ENCODE measurements at regions not wholly inside any gene's neighbourhood (a gene's known extent, or its start where the extent isn't known, plus 50 kb on each side); places are given as distances from the start of the nearest gene placed in this dataset.

DNA sequence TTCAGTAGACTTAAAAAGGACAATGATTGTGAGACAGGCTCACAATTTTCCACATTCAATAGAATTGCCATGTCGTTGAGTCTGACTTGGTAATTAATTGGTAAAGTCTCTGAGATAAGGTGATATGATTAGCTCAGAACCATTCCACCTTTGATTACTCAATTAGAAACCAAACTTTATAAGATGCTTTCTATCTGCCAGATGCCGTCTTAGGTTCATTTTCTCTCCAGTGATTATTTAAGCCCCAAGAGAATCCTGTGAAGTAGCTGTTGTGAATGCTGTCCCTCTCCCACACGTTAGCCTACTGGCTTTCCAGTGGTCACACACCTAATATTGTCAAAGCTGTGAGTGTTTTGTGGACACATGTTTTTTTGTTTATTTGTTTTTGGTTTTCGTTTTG is 528.9 kb upstream of the ZNF462 start:
- Histone ChIP-seq H3K4me1 (ENCODE audit: control insufficient read depth, insufficient read depth, low read length) (no peaks in the 10 kb centered on the region), H3K27ac (ENCODE audit: low read length) (no peak overlapping the region), H3K9me3 (replicated peaks; ENCODE audit: control insufficient read depth, low read depth, low read length) (peaks cover 2% of the 10 kb centered on the region), H3K4me3 (ENCODE audit: low read length) (no peak overlapping the region), H3K36me3 (ENCODE audit: control insufficient read depth, insufficient read depth, low read length) (no peaks in the 10 kb centered on the region), H3K27me3 (ENCODE audit: control insufficient read depth, insufficient read depth, low read length) (no peaks in the 10 kb centered on the region)
- WGBS (ENCODE audit: insufficient coverage), result no CpG with 5 or more reads among the region's 4 CpGs
- DNase-seq, result no peak

DNA sequence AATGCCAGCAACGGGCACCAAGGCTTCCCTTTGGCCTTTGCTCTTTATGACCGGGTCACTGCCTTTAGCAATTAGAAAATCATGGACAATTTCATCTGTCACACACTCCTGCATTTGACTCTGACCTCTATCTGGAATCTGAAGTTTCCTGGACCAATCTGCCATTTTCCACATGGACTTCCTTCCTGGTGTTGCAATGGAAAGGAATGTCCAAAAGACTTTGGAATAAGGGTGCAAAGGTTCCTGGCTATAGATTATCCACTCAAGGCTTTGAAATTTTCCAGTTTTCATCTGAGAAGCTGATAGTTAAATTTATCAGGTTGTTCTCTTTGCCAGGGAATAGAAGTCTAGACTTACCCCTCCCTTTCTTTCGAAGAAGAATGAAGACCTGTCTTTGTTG is 523.1 kb upstream of the ZNF462 start:
- Histone ChIP-seq H3K4me1 (ENCODE audit: control insufficient read depth, insufficient read depth, low read length) (no peaks in the 10 kb centered on the region), H3K4me3 (ENCODE audit: low read length) (no peak overlapping the region), H3K27ac (ENCODE audit: low read length) (no peak overlapping the region), H3K27me3 (ENCODE audit: control insufficient read depth, insufficient read depth, low read length) (no peaks in the 10 kb centered on the region), H3K9me3 (replicated peaks; ENCODE audit: control insufficient read depth, low read depth, low read length) (peaks cover 2% of the 10 kb centered on the region), H3K36me3 (ENCODE audit: control insufficient read depth, insufficient read depth, low read length) (no peaks in the 10 kb centered on the region)
- 23% methylated on average over 2 of the region's 3 CpGs for WGBS (ENCODE audit: insufficient coverage)
- DNase-seq, result no peak

DNA sequence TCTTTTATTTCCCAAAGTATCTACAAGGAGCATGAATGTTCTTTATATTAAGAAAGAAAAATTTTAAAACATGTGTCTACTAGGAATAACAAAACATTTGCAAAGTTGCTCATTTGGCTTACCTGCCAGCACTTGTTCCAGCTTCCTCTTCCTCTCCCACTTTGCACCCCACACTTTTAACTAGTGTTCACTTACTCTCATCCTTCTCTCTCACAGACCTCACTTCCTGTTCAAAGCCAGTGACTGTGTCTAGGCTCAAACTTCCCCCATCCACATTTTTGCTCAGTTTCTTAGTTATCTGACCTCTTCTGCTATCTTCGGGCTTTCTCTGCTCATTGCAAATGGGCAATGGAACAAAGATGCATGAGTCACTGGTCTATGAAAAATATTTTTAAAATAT is 512.2 kb upstream of the ZNF462 start:
- Histone ChIP-seq H3K27ac (ENCODE audit: low read length) (no peak overlapping the region), H3K36me3 (ENCODE audit: control insufficient read depth, insufficient read depth, low read length) (no peaks in the 10 kb centered on the region), H3K9me3 (replicated peaks; ENCODE audit: control insufficient read depth, low read depth, low read length) (no peaks in the 10 kb centered on the region), H3K27me3 (ENCODE audit: control insufficient read depth, insufficient read depth, low read length) (no peaks in the 10 kb centered on the region), H3K4me1 (ENCODE audit: control insufficient read depth, insufficient read depth, low read length) (no peaks in the 10 kb centered on the region), H3K4me3 (ENCODE audit: low read length) (no peak overlapping the region)
- no CpG with 5 or more reads among the region's 1 CpG for WGBS (ENCODE audit: insufficient coverage)
- DNase-seq, result peak; percentile 5

DNA sequence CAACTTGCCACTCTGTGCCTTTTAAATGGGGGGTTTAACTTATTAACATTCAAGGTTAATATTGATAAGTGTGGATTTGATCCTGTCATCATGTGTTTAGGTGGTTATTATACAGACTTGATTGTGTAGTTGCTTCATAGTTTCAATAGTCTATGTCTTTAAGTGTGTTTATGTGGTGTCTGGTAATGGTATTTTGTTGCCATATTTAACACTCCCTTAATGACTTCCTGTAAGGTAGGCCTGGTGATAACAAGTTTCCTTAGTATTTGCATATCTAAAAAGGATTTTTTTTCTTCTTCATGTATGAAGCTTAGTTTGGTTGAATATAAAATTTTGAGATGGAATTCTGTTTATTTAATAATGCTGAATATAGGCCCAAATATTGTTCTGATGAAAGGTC is 506.0 kb upstream of the ZNF462 start:
- H3K4me3 ChIP-seq (ENCODE audit: low read length), result no peak overlapping the region
- no peak overlapping the region for H3K27ac ChIP-seq (ENCODE audit: low read length)
- no peaks in the 10 kb centered on the region for H3K27me3 ChIP-seq (ENCODE audit: control insufficient read depth, insufficient read depth, low read length)
- H3K36me3 ChIP-seq (ENCODE audit: control insufficient read depth, insufficient read depth, low read length), result no peaks in the 10 kb centered on the region
- DNase-seq, result no peak
- peaks cover under 1% of the 10 kb centered on the region for H3K9me3 ChIP-seq (replicated peaks; ENCODE audit: control insufficient read depth, low read depth, low read length)
- no peaks in the 10 kb centered on the region for H3K4me1 ChIP-seq (ENCODE audit: control insufficient read depth, insufficient read depth, low read length)

DNA sequence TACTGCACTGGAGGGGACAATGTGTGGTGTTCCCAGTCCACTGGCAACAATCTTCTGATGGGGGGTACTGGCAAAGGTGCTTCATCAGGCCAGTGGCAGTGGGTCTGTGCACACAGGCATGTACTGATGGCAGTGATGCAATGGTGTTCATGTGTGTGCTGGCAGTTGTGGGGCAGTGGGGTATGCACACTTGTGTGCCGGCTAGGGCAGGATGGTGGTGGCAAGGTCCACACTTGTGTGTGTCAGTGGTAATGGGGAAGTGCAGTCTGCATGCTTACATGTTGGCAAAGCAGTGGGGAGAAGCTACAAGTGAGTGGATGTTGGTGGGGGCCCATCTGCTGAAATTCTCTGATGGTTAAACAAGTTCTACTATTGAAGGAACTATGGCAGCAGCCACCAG is 504.6 kb upstream of the ZNF462 start:
- Histone ChIP-seq H3K36me3 (ENCODE audit: control insufficient read depth, insufficient read depth, low read length) (no peaks in the 10 kb centered on the region), H3K27ac (ENCODE audit: low read length) (no peak overlapping the region), H3K4me3 (ENCODE audit: low read length) (no peak overlapping the region), H3K4me1 (ENCODE audit: control insufficient read depth, insufficient read depth, low read length) (no peaks in the 10 kb centered on the region), H3K27me3 (ENCODE audit: control insufficient read depth, insufficient read depth, low read length) (no peaks in the 10 kb centered on the region), H3K9me3 (replicated peaks; ENCODE audit: control insufficient read depth, low read depth, low read length) (peaks cover 2% of the 10 kb centered on the region)
- WGBS (ENCODE audit: insufficient coverage), result 75% methylated on average over 1 of the region's 1 CpG
- no peak for DNase-seq

DNA sequence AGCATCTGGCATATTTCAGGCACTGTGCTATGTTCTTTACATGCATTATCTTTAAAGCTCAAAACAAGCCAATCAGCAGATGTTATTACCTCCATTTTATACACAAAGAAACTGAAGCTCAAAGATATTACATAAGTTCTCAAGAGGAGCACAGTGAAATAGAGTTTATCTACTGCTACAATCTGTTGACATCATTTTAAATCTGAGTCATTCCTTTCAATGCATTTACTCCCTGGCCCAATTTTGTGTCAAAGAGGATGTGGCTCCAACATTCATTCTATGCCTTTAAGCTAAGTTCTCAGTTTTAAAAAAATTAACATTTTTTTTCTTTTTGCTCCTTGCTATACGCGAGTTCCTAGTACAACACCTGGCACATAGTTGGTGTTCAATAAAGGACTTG is 486.3 kb upstream of the ZNF462 start:
- WGBS (ENCODE audit: insufficient coverage), result no CpG with 5 or more reads among the region's 2 CpGs
- H3K27me3 ChIP-seq (ENCODE audit: control insufficient read depth, insufficient read depth, low read length), result no peaks in the 10 kb centered on the region

DNA sequence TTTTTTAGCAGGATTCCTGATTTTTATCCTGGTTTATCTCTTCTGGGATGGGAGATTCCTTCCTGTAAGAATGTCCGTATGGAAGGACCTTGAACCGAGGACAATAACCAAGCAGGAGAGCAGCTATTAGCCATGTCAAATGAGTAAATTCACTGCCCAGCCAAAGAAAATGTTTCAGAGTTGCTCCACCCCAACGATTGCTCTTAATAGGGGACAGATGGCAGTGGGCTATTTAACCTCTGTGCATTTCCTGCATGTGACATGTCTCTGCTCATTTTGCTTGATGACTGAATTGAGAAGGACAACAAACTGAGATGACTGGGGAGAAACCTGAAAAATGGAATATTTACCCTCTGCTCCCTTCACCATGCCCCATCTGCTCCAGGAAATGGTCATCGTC is 479.9 kb upstream of the ZNF462 start:
- Histone ChIP-seq H3K36me3 (ENCODE audit: control insufficient read depth, insufficient read depth, low read length) (no peaks in the 10 kb centered on the region), H3K27me3 (ENCODE audit: control insufficient read depth, insufficient read depth, low read length) (no peaks in the 10 kb centered on the region), H3K4me3 (ENCODE audit: low read length) (no peak overlapping the region), H3K27ac (ENCODE audit: low read length) (no peak overlapping the region), H3K4me1 (ENCODE audit: control insufficient read depth, insufficient read depth, low read length) (no peaks in the 10 kb centered on the region), H3K9me3 (replicated peaks; ENCODE audit: control insufficient read depth, low read depth, low read length) (no peaks in the 10 kb centered on the region)
- 0% methylated on average over 1 of the region's 4 CpGs for WGBS (ENCODE audit: insufficient coverage)
- no peak for DNase-seq

More for the DNA sequence above, 486.3 kb upstream of the ZNF462 start:
- Histone ChIP-seq H3K4me1 (ENCODE audit: control insufficient read depth, insufficient read depth, low read length) (no peaks in the 10 kb centered on the region), H3K36me3 (ENCODE audit: control insufficient read depth, insufficient read depth, low read length) (no peaks in the 10 kb centered on the region), H3K4me3 (ENCODE audit: low read length) (no peak overlapping the region), H3K27ac (ENCODE audit: low read length) (no peak overlapping the region), H3K9me3 (replicated peaks; ENCODE audit: control insufficient read depth, low read depth, low read length) (peaks cover 3% of the 10 kb centered on the region)
- no peak for DNase-seq

DNA sequence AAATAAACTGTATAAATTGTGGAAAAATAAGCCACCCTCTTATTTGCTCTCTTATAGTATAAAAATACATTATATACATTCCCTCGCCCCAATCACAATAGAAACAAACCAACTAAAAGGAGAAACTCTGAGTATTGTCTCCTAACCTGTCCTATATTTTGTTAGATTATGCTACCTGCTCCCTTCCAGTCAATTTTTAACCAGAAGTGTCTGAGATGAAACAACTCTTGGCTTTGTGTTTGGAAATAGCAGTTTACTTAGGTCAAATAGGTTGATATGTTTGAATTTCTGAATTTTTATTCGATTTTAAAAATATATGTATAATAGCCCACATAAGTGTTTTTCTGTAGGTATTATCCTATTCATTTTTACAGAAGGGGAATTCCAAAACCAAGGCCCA is 475.0 kb upstream of the ZNF462 start:
- Histone ChIP-seq H3K36me3 (ENCODE audit: control insufficient read depth, insufficient read depth, low read length) (no peaks in the 10 kb centered on the region), H3K9me3 (replicated peaks; ENCODE audit: control insufficient read depth, low read depth, low read length) (no peaks in the 10 kb centered on the region), H3K27ac (ENCODE audit: low read length) (no peak overlapping the region), H3K4me3 (ENCODE audit: low read length) (no peak overlapping the region), H3K27me3 (ENCODE audit: control insufficient read depth, insufficient read depth, low read length) (no peaks in the 10 kb centered on the region), H3K4me1 (ENCODE audit: control insufficient read depth, insufficient read depth, low read length) (no peaks in the 10 kb centered on the region)
- no CpG with 5 or more reads among the region's 2 CpGs for WGBS (ENCODE audit: insufficient coverage)
- no peak for DNase-seq

DNA sequence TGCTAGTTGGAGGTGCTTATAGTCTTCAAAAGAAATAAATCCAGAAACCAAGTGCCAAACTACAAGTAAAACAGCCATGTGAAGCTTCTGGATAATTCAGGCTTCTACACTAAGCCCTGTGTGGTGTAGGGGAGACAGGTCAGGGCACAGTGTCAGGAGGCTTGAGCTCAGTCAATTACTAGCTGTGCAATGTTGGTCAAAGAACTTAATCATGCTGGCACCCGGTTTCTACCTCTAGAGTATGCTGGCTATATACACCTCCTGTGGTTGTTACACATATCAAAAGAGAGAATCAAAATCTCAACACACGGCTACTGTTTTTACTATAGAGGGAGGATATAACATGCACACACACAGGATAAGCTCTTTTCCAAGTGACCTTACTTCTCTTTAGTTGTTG is 469.7 kb upstream of the ZNF462 start:
- Histone ChIP-seq H3K9me3 (replicated peaks; ENCODE audit: control insufficient read depth, low read depth, low read length) (no peaks in the 10 kb centered on the region), H3K27ac (ENCODE audit: low read length) (no peak overlapping the region), H3K27me3 (ENCODE audit: control insufficient read depth, insufficient read depth, low read length) (no peaks in the 10 kb centered on the region), H3K4me1 (ENCODE audit: control insufficient read depth, insufficient read depth, low read length) (no peaks in the 10 kb centered on the region), H3K4me3 (ENCODE audit: low read length) (no peak overlapping the region), H3K36me3 (ENCODE audit: control insufficient read depth, insufficient read depth, low read length) (no peaks in the 10 kb centered on the region)
- no peak for DNase-seq
- no CpG with 5 or more reads among the region's 2 CpGs for WGBS (ENCODE audit: insufficient coverage)

DNA sequence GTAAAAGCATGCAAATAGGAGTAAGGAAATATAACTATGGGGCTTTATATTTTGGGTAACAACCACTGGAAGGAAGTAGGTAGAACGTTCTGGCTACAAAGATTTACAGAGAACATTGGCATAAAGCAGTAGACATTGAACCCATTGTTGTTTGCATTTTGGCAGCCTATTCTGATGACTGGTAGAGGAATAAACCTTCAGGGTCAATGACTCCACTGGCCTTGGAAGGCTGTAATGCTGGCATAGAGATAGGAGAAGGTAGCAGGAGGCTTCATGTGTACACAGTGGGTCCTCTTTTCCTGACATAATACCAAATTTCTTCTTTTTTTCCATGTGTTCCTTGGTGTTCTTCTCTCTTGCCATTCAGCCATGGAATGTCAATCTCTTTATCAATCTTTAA is 462.8 kb upstream of the ZNF462 start:
- Histone ChIP-seq H3K27ac (ENCODE audit: low read length) (no peak overlapping the region), H3K36me3 (ENCODE audit: control insufficient read depth, insufficient read depth, low read length) (no peaks in the 10 kb centered on the region), H3K4me3 (ENCODE audit: low read length) (no peak overlapping the region), H3K27me3 (ENCODE audit: control insufficient read depth, insufficient read depth, low read length) (no peaks in the 10 kb centered on the region), H3K9me3 (replicated peaks; ENCODE audit: control insufficient read depth, low read depth, low read length) (no peaks in the 10 kb centered on the region), H3K4me1 (ENCODE audit: control insufficient read depth, insufficient read depth, low read length) (no peaks in the 10 kb centered on the region)
- no peak for DNase-seq
- 64% methylated on average over 1 of the region's 1 CpG for WGBS (ENCODE audit: insufficient coverage)

DNA sequence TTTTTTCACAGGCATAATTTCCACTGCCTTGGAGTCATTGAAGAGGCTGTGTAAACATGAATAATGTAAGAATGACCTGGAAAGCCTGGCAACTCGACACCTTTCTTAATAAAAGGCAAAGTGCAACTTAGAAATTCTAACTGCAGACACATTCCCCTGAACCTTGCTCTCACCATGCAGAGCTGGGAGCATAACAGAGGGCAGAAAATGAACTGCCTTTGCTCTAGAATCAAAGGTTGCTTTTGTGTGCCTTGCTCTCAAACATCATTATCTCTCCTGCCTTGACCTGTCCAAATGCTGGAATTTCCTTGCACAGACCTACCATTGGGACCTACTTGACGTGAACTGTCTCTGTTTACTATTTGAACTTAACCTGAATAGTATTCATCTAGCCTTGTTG is 462.0 kb upstream of the ZNF462 start:
- WGBS (ENCODE audit: insufficient coverage), result no CpG with 5 or more reads among the region's 2 CpGs
- H3K4me3 ChIP-seq (ENCODE audit: low read length), result no peak overlapping the region
- no peaks in the 10 kb centered on the region for H3K4me1 ChIP-seq (ENCODE audit: control insufficient read depth, insufficient read depth, low read length)
- no peak for DNase-seq
- no peaks in the 10 kb centered on the region for H3K36me3 ChIP-seq (ENCODE audit: control insufficient read depth, insufficient read depth, low read length)
- no peaks in the 10 kb centered on the region for H3K27me3 ChIP-seq (ENCODE audit: control insufficient read depth, insufficient read depth, low read length)
- no peak overlapping the region for H3K27ac ChIP-seq (ENCODE audit: low read length)
- H3K9me3 ChIP-seq (replicated peaks; ENCODE audit: control insufficient read depth, low read depth, low read length), result no peaks in the 10 kb centered on the region

Data from muscle of leg (tissue), 3 donors.